ENCODE measurements at regions not wholly inside any gene's neighbourhood (a gene's known extent, or its start where the extent isn't known, plus 50 kb on each side); places are given as distances from the start of the nearest gene placed in this dataset.
"Not testable (repeated sequence)": the region's sequence is repeated elsewhere in the genome, so short reads cannot be mapped to it uniquely, and the experiment has no call there.

- H3K27me3 Mint-ChIP-seq, CTCF ChIA-PET, H3K36me3 Mint-ChIP-seq, H3K4me3 Mint-ChIP-seq, H3K27ac Mint-ChIP-seq, H3K9me3 Mint-ChIP-seq, H3K4me1 Mint-ChIP-seq, DNase-seq: not testable (repeated sequence)
Measured at GRCh38 chr17:15802917-15803316, 70.8 kb downstream of the TBC1D26 start.

DNA sequence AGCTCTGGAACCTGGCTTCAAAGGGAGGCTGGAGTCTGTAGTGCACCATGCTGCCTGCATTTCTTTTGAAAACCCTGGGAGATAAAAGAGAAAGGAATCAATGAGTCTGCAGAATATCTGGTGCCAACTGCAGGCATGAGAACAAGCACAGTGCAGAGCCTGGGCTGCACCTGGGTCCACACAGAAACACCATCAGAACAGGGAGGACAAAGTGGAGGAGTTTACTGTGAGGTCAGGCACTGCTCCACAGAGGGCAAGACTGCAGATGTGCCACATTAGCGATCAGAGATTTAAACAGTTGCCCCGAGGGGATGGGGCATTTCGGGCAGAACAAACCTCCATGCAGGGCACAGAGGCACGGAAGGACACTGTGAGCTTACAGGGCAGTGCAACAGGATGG is 74.7 kb downstream of the TBC1D26 start:
- DNase-seq, H3K27ac Mint-ChIP-seq, H3K36me3 Mint-ChIP-seq, H3K9me3 Mint-ChIP-seq, H3K4me3 Mint-ChIP-seq, H3K27me3 Mint-ChIP-seq, H3K4me1 Mint-ChIP-seq, CTCF ChIA-PET: not testable (repeated sequence)

- H3K4me3 Mint-ChIP-seq, H3K9me3 Mint-ChIP-seq, H3K4me1 Mint-ChIP-seq, DNase-seq, H3K27ac Mint-ChIP-seq, CTCF ChIA-PET, H3K36me3 Mint-ChIP-seq: not testable (repeated sequence)
- peaks cover 10% of the 10 kb centered on the region for H3K27me3 Mint-ChIP-seq
Measured at GRCh38 chr17:15813388-15813787, 81.3 kb downstream of the TBC1D26 start.

- DNase-seq, H3K36me3 Mint-ChIP-seq, CTCF ChIA-PET, H3K4me1 Mint-ChIP-seq, H3K9me3 Mint-ChIP-seq, H3K27ac Mint-ChIP-seq, H3K4me3 Mint-ChIP-seq: not testable (repeated sequence)
- H3K27me3 Mint-ChIP-seq = peaks cover 10% of the 10 kb centered on the region
Measured at GRCh38 chr17:15814003-15814402, 81.9 kb downstream of the TBC1D26 start.

GRCh38 chr17:15817861-15818260 is 85.8 kb downstream of the TBC1D26 start:
- H3K4me3 Mint-ChIP-seq, H3K9me3 Mint-ChIP-seq, DNase-seq, H3K27ac Mint-ChIP-seq, CTCF ChIA-PET, H3K4me1 Mint-ChIP-seq, H3K36me3 Mint-ChIP-seq: not testable (repeated sequence)
- peaks cover 15% of the 10 kb centered on the region for H3K27me3 Mint-ChIP-seq

- DNase-seq, H3K27ac Mint-ChIP-seq, H3K4me1 Mint-ChIP-seq, CTCF ChIA-PET, H3K36me3 Mint-ChIP-seq, H3K4me3 Mint-ChIP-seq, H3K9me3 Mint-ChIP-seq: not testable (repeated sequence)
- H3K27me3 Mint-ChIP-seq = peaks cover 17% of the 10 kb centered on the region
Measured at GRCh38 chr17:15822280-15822679, 90.2 kb downstream of the TBC1D26 start.

DNA sequence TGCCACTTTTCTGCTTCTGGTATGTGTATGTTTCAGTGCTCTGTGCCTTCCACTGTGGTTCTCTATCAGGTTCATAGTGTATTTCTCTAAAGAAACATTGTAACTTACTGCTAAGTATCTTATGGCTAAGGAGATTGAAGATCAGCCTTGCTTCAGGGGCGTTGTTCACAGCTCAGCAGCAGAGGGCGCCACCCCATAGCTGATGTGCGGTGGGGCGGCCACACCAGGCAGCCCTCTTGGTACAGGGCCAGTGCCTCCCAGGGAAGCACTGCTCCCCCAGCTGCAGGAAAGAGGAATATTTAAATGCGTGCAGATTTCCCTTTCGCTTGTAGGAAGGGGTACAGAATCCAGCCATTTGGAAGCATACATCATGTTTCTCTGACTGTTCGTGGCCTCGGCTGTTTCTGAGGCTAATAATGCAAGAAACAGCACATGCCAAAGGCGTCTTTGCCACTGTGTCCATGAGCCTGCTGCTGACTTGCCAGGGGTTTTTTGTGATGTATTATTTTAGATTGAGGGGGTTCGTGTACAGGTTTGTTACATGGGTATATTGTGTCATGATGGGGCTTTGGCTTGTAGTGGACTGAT is 96.7 kb downstream of the TBC1D26 start:
- CTCF ChIA-PET = interaction anchor here (0.8 to 1.2 kb wide), 5 partner anchors 112 to 277 kb away, joined by 3 to 6 read pairs (median 3); partner anchors contain the start of gene ADORA2B
- Mint-ChIP-seq H3K4me1 (peaks cover 31% of the 10 kb centered on the region), H3K27me3 (peaks cover 13% of the 10 kb centered on the region)
- not testable (repeated sequence) for H3K9me3 Mint-ChIP-seq, H3K27ac Mint-ChIP-seq, H3K36me3 Mint-ChIP-seq, H3K4me3 Mint-ChIP-seq
- DNase-seq = peak; percentile 82

GRCh38 chr17:15830221-15830620 is 98.1 kb downstream of the TBC1D26 start:
- H3K27me3 Mint-ChIP-seq, H3K4me3 Mint-ChIP-seq, H3K9me3 Mint-ChIP-seq, H3K36me3 Mint-ChIP-seq, H3K27ac Mint-ChIP-seq, DNase-seq: not testable (repeated sequence)
- CTCF ChIA-PET = interaction anchor here (1.4 kb wide), 1 partner anchor 115 kb away, joined by 3 read pairs; the partner anchor contains the start of gene ADORA2B
- peaks cover 36% of the 10 kb centered on the region for H3K4me1 Mint-ChIP-seq

- H3K36me3 Mint-ChIP-seq, DNase-seq, H3K27me3 Mint-ChIP-seq, CTCF ChIA-PET, H3K27ac Mint-ChIP-seq, H3K4me3 Mint-ChIP-seq, H3K9me3 Mint-ChIP-seq: not testable (repeated sequence)
- peaks cover 36% of the 10 kb centered on the region for H3K4me1 Mint-ChIP-seq
Measured at GRCh38 chr17:15831182-15831581, 99.1 kb downstream of the TBC1D26 start.

- H3K27me3 Mint-ChIP-seq, H3K9me3 Mint-ChIP-seq, CTCF ChIA-PET, H3K36me3 Mint-ChIP-seq, H3K4me3 Mint-ChIP-seq: not testable (repeated sequence)
- Mint-ChIP-seq H3K4me1 (peaks cover 36% of the 10 kb centered on the region), H3K27ac (peak overlapping the region; percentile 86)
- DNase-seq = peak; percentile 32
Measured at GRCh38 chr17:15832921-15833480, 100.9 kb downstream of the TBC1D26 start.

GRCh38 chr17:15833890-15834289 is 101.8 kb downstream of the TBC1D26 start:
- H3K4me3 Mint-ChIP-seq, H3K36me3 Mint-ChIP-seq, H3K9me3 Mint-ChIP-seq, CTCF ChIA-PET, H3K27me3 Mint-ChIP-seq, DNase-seq: not testable (repeated sequence)
- peak overlapping the region; percentile 86 for H3K27ac Mint-ChIP-seq
- peaks cover 32% of the 10 kb centered on the region for H3K4me1 Mint-ChIP-seq

DNA sequence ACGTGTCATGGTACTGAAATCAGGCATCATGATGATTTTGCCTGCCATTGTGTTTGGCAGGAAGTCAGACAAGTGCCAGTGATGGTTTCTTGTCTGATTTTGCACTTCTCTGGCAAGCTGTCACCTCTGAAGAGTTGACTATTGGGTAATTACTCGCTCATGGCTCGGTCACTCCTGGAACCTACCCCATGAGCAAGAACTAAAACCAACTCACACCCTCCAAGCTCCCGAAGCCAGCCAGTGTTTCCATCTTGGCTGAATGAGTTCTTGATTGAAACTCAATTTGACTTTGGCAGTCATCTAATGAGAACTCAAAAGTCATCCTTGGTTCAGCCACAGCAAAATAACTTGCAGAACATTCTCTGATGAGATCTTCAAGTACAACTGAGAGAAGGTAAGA is 103.4 kb downstream of the TBC1D26 start:
- H3K27ac Mint-ChIP-seq, H3K36me3 Mint-ChIP-seq, CTCF ChIA-PET, H3K4me3 Mint-ChIP-seq, DNase-seq, H3K9me3 Mint-ChIP-seq, H3K27me3 Mint-ChIP-seq: not testable (repeated sequence)
- peaks cover 26% of the 10 kb centered on the region for H3K4me1 Mint-ChIP-seq

- H3K27me3 Mint-ChIP-seq, H3K36me3 Mint-ChIP-seq, DNase-seq, H3K4me3 Mint-ChIP-seq, CTCF ChIA-PET, H3K27ac Mint-ChIP-seq, H3K9me3 Mint-ChIP-seq: not testable (repeated sequence)
- peaks cover 24% of the 10 kb centered on the region for H3K4me1 Mint-ChIP-seq
Measured at GRCh38 chr17:15836249-15836982, 104.3 kb downstream of the TBC1D26 start.

GRCh38 chr17:15836991-15837390 is 104.9 kb downstream of the TBC1D26 start:
- H3K27me3 Mint-ChIP-seq, H3K9me3 Mint-ChIP-seq, H3K27ac Mint-ChIP-seq, CTCF ChIA-PET, DNase-seq, H3K36me3 Mint-ChIP-seq, H3K4me3 Mint-ChIP-seq: not testable (repeated sequence)
- peaks cover 19% of the 10 kb centered on the region for H3K4me1 Mint-ChIP-seq

All from activated naive CD4-positive, alpha-beta T cell treated with anti-CD3 and anti-CD28 coated beads, Interleukin-2, amount 10 ng/mL, durations not matched to agents 7 days and 5 days (primary cell).